HepG2 (cell line): ENCODE measurements at regions not wholly inside any gene's neighbourhood (a gene's known extent, or its start where the extent isn't known, plus 50 kb on each side); places are given as distances from the start of the nearest gene placed in this dataset.
"Not testable (repeated sequence)": the region's sequence is repeated elsewhere in the genome, so short reads cannot be mapped to it uniquely, and the experiment has no call there.

Experiments used
- HNRNPUL1 ChIP-seq: fragments of 200-400 bp; formaldehyde crosslinking; IDR thresholded peaks from 2 replicates; pipeline ENCODE4 v1.6.1; 2017; ENCODE audit warnings: low read depth, mild to moderate bottlenecking, low read length, moderate library complexity
- MAX ChIP-seq: IDR thresholded peaks from 2 replicates; pipeline ENCODE4 v1.6.1; 2012; ENCODE audit warnings: inconsistent platforms
- POLR2A ChIP-seq, 2 experiments: IDR thresholded peaks; 2 replicates each; pipeline ENCODE4 v1.6.1; 2011; ENCODE audit warnings: low read depth in 2 of 2, low read length in 2 of 2, mild to moderate bottlenecking in 1 of 2, moderate library complexity in 1 of 2; ENCODE audit not compliant: insufficient read depth in 1 of 2
- RAD21 ChIP-seq: fragments of 450-650 bp; formaldehyde crosslinking; IDR thresholded peaks from 2 replicates; pipeline ENCODE4 v1.5.0; 2020; ENCODE audit warnings: mild to moderate bottlenecking
- SP2 ChIP-seq: sonication (generic); formaldehyde crosslinking; IDR thresholded peaks from 2 replicates; pipeline ENCODE4 v1.5.1; 2020; ENCODE audit warnings: mild to moderate bottlenecking, missing genetic modification reagents
- ZNF274 ChIP-seq: sonication (generic); formaldehyde crosslinking; IDR thresholded peaks from 2 replicates; pipeline ENCODE4 v1.5.1; 2020; ENCODE audit warnings: mild to moderate bottlenecking, missing genetic modification reagents
- ZNF556 ChIP-seq: sonication (generic); formaldehyde crosslinking; IDR thresholded peaks from 2 replicates; pipeline ENCODE4 v1.4.0; 2020; ENCODE audit warnings: mild to moderate bottlenecking, missing genetic modification reagents, borderline replicate concordance
- TF ChIP-seq, protein P1 (sequence below): IDR thresholded peaks from 2 replicates; pipeline ENCODE4 v1.6.1; 2012; ENCODE audit warnings: low read length, improper control_type of control experiment
- TF ChIP-seq, protein P2 (sequence below): sonication (generic); formaldehyde crosslinking; IDR thresholded peaks from 2 replicates; pipeline ENCODE4 v1.5.0; 2020; ENCODE audit warnings: mild to moderate bottlenecking, missing genetic modification reagents, moderate library complexity

GRCh38 chr1:146683126-146683429 lies 255.0 kb upstream of the NBPF12 start:
- TF ChIP-seq, protein P1, sequence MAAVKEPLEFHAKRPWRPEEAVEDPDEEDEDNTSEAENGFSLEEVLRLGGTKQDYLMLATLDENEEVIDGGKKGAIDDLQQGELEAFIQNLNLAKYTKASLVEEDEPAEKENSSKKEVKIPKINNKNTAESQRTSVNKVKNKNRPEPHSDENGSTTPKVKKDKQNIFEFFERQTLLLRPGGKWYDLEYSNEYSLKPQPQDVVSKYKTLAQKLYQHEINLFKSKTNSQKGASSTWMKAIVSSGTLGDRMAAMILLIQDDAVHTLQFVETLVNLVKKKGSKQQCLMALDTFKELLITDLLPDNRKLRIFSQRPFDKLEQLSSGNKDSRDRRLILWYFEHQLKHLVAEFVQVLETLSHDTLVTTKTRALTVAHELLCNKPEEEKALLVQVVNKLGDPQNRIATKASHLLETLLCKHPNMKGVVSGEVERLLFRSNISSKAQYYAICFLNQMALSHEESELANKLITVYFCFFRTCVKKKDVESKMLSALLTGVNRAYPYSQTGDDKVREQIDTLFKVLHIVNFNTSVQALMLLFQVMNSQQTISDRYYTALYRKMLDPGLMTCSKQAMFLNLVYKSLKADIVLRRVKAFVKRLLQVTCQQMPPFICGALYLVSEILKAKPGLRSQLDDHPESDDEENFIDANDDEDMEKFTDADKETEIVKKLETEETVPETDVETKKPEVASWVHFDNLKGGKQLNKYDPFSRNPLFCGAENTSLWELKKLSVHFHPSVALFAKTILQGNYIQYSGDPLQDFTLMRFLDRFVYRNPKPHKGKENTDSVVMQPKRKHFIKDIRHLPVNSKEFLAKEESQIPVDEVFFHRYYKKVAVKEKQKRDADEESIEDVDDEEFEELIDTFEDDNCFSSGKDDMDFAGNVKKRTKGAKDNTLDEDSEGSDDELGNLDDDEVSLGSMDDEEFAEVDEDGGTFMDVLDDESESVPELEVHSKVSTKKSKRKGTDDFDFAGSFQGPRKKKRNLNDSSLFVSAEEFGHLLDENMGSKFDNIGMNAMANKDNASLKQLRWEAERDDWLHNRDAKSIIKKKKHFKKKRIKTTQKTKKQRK = not testable (repeated sequence)
- not testable (repeated sequence) for TF ChIP-seq SP2 (CRISPR knock-in tag); HNRNPUL1; RAD21 (CRISPR knock-in tag); ZNF274 (CRISPR knock-in tag); ZNF556 (CRISPR knock-in tag); MAX; POLR2A (IDR thresholded peaks at IDR 0.05; ENCODE audit: insufficient read depth in 1 of 2, low read depth in 2 of 2, low read length in 2 of 2)
- TF ChIP-seq, protein P2, sequence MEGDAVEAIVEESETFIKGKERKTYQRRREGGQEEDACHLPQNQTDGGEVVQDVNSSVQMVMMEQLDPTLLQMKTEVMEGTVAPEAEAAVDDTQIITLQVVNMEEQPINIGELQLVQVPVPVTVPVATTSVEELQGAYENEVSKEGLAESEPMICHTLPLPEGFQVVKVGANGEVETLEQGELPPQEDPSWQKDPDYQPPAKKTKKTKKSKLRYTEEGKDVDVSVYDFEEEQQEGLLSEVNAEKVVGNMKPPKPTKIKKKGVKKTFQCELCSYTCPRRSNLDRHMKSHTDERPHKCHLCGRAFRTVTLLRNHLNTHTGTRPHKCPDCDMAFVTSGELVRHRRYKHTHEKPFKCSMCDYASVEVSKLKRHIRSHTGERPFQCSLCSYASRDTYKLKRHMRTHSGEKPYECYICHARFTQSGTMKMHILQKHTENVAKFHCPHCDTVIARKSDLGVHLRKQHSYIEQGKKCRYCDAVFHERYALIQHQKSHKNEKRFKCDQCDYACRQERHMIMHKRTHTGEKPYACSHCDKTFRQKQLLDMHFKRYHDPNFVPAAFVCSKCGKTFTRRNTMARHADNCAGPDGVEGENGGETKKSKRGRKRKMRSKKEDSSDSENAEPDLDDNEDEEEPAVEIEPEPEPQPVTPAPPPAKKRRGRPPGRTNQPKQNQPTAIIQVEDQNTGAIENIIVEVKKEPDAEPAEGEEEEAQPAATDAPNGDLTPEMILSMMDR (CRISPR knock-in tag) = not testable (repeated sequence)
